Uterus (tissue), 3 donors: ENCODE measurements at regions not wholly inside any gene's neighbourhood (a gene's known extent, or its start where the extent isn't known, plus 50 kb on each side); places are given as distances from the start of the nearest gene placed in this dataset.

ENCODE experiments used
- DNase-seq, 2 donors: peaks; one replicate each; pipeline ENCODE4 v3.0.0-alpha.2; 2019 to 2020
- H3K27ac ChIP-seq, 2 donors: fragments of 200-600 bp; sonication (generic); 1 replicate in 1 of 2; 2 replicates in 1 of 2; pipeline ENCODE4 v1.5.1; 2016 to 2018
- H3K27me3 ChIP-seq, 2 donors: fragments of 200-600 bp; sonication (generic); one replicate each; pipeline ENCODE4 v1.5.1; 2018 to 2019; ENCODE audit warnings: control low read depth in 1 of 2
- H3K36me3 ChIP-seq, 2 donors: fragments of 200-600 bp; sonication (generic); one replicate each; pipeline ENCODE4 v1.5.1; 2019; ENCODE audit warnings: control low read depth in 1 of 2
- H3K4me1 ChIP-seq, 2 donors: fragments of 200-600 bp; sonication (generic); one replicate each; pipeline ENCODE4 v1.5.1; 2018 to 2019; ENCODE audit warnings: control low read depth in 1 of 2
- H3K4me3 ChIP-seq, 2 donors: fragments of 200-600 bp; sonication (generic); 1 replicate in 1 of 2; 2 replicates in 1 of 2; pipeline ENCODE4 v1.5.1; 2018 to 2019; ENCODE audit warnings: mild to moderate bottlenecking in 1 of 2
- H3K9me3 ChIP-seq, 2 donors: fragments of 200-600 bp; sonication (generic); one replicate each; pipeline ENCODE4 v1.5.1; 2019; ENCODE audit warnings: control low read depth in 1 of 2
- POLR2A ChIP-seq, 2 donors: fragments of 450-650 bp; IDR thresholded peaks; one replicate each; pipeline ENCODE4 v1.6.1; 2016; ENCODE audit warnings: antibody characterized with exemption in 2 of 2, mild to moderate bottlenecking in 1 of 2, moderate library complexity in 1 of 2
- intact Hi-C: fragments of 100-400 bp; cut with DNase I; formaldehyde crosslinking; loops from one replicate; pipeline ENCODE4 v1.15.1; 2023; ENCODE audit warnings: low total_unique reads
- TF ChIP-seq, protein P1 (sequence below), 4 experiments: fragments of 200-600 bp in 2 of 4; fragments of 450-650 bp in 2 of 4; sonication (generic) in 2 of 4; IDR thresholded peaks; one replicate each; pipeline ENCODE4 v1.5.1; 2016 to 2019; ENCODE audit warnings: antibody characterized with exemption in 4 of 4, mild to moderate bottlenecking in 2 of 4, moderate library complexity in 1 of 4
- donor health status: DM: yes; HTN: yes; CAD: no.

- DNase-seq: no peak
- Histone ChIP-seq H3K9me3 (no peaks in the 10 kb centered on the region), H3K27me3 (no peaks in the 10 kb centered on the region), H3K4me1 (no peaks in the 10 kb centered on the region), H3K4me3 (no peak overlapping the region), H3K27ac (no peak overlapping the region), H3K36me3 (no peaks in the 10 kb centered on the region)
- no peak for TF ChIP-seq POLR2A (IDR thresholded peaks at IDR 0.05)
- TF ChIP-seq, protein P1, sequence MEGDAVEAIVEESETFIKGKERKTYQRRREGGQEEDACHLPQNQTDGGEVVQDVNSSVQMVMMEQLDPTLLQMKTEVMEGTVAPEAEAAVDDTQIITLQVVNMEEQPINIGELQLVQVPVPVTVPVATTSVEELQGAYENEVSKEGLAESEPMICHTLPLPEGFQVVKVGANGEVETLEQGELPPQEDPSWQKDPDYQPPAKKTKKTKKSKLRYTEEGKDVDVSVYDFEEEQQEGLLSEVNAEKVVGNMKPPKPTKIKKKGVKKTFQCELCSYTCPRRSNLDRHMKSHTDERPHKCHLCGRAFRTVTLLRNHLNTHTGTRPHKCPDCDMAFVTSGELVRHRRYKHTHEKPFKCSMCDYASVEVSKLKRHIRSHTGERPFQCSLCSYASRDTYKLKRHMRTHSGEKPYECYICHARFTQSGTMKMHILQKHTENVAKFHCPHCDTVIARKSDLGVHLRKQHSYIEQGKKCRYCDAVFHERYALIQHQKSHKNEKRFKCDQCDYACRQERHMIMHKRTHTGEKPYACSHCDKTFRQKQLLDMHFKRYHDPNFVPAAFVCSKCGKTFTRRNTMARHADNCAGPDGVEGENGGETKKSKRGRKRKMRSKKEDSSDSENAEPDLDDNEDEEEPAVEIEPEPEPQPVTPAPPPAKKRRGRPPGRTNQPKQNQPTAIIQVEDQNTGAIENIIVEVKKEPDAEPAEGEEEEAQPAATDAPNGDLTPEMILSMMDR (IDR thresholded peaks at IDR 0.05): no peak
- intact Hi-C loops: no loop called here
These were observed 533.4 kb downstream of the MATN1 start for GRCh38 chr1:30189818-30190500.

- Histone ChIP-seq H3K27me3 (no peaks in the 10 kb centered on the region), H3K4me3 (no peak overlapping the region), H3K36me3 (no peaks in the 10 kb centered on the region), H3K4me1 (no peaks in the 10 kb centered on the region), H3K27ac (no peak overlapping the region), H3K9me3 (no peaks in the 10 kb centered on the region)
- intact Hi-C loops: no loop called here
- no peak for TF ChIP-seq POLR2A (IDR thresholded peaks at IDR 0.05)
- TF ChIP-seq, protein P1 (IDR thresholded peaks at IDR 0.05): no peak
- DNase-seq: no peak
These were observed 534.4 kb downstream of the MATN1 start for GRCh38 chr1:30188999-30189398.

- TF ChIP-seq, protein P1 (IDR thresholded peaks at IDR 0.05): no peak
- no peak for TF ChIP-seq POLR2A (IDR thresholded peaks at IDR 0.05)
- DNase-seq: no peak
- no peaks in the 10 kb centered on the region for H3K9me3 ChIP-seq
- H3K27ac ChIP-seq: no peak overlapping the region
- intact Hi-C loops: no loop called here
- H3K36me3 ChIP-seq: no peaks in the 10 kb centered on the region
- no peaks in the 10 kb centered on the region for H3K4me1 ChIP-seq
- H3K27me3 ChIP-seq: no peaks in the 10 kb centered on the region
- no peak overlapping the region for H3K4me3 ChIP-seq
These were observed 535.1 kb downstream of the MATN1 start for GRCh38 chr1:30188329-30188728.

GRCh38 chr1:30187413-30188023 is 535.9 kb downstream of the MATN1 start:
- Histone ChIP-seq H3K4me1 (no peaks in the 10 kb centered on the region), H3K27me3 (no peaks in the 10 kb centered on the region), H3K27ac (no peak overlapping the region), H3K36me3 (no peaks in the 10 kb centered on the region), H3K4me3 (no peak overlapping the region), H3K9me3 (no peaks in the 10 kb centered on the region)
- intact Hi-C loops: no loop called here
- no peak for DNase-seq
- TF ChIP-seq, protein P1 (IDR thresholded peaks at IDR 0.05): no peak
- no peak for TF ChIP-seq POLR2A (IDR thresholded peaks at IDR 0.05)

GRCh38 chr1:30186586-30186985 is 536.8 kb downstream of the MATN1 start:
- no peaks in the 10 kb centered on the region for H3K9me3 ChIP-seq
- no peak for TF ChIP-seq POLR2A (IDR thresholded peaks at IDR 0.05)
- TF ChIP-seq, protein P1 (IDR thresholded peaks at IDR 0.05): no peak
- H3K4me1 ChIP-seq: no peaks in the 10 kb centered on the region
- no peak for DNase-seq
- H3K27me3 ChIP-seq: no peaks in the 10 kb centered on the region
- H3K27ac ChIP-seq: no peak overlapping the region
- H3K36me3 ChIP-seq: no peaks in the 10 kb centered on the region
- intact Hi-C loops: no loop called here
- H3K4me3 ChIP-seq: no peak overlapping the region
